Activated naive CD8-positive, alpha-beta T cell treated with anti-CD3 and anti-CD28 coated beads for 36 hours (primary cell): ENCODE measurements at regions not wholly inside any gene's neighbourhood (a gene's known extent, or its start where the extent isn't known, plus 50 kb on each side); places are given as distances from the start of the nearest gene placed in this dataset.

ENCODE experiments used
- DNase-seq: peaks from one replicate; pipeline ENCODE4 v3.0.0; 2021
- H3K27ac Mint-ChIP-seq: one replicate; pipeline ENCODE4 v1.8.0; 2022; ENCODE audit warnings: mild to moderate bottlenecking, moderate library complexity, mixed read lengths
- H3K27me3 Mint-ChIP-seq: one replicate; pipeline ENCODE4 v1.8.0; 2022; ENCODE audit warnings: mild to moderate bottlenecking, mixed read lengths
- H3K36me3 Mint-ChIP-seq: one replicate; pipeline ENCODE4 v1.8.0; 2021; ENCODE audit warnings: mild to moderate bottlenecking, mixed read lengths
- H3K4me1 Mint-ChIP-seq: one replicate; pipeline ENCODE4 v1.8.0; 2021; ENCODE audit warnings: mixed read lengths
- H3K4me3 Mint-ChIP-seq: one replicate; pipeline ENCODE4 v1.8.0; 2022; ENCODE audit warnings: mild to moderate bottlenecking, moderate library complexity, mixed read lengths
- H3K9me3 Mint-ChIP-seq: one replicate; pipeline ENCODE4 v1.8.0; 2022; ENCODE audit warnings: mixed read lengths

GRCh38 chr10:71141528-71141927, 70.8 kb upstream of the UNC5B start:
- Mint-ChIP-seq H3K4me1 (no peaks in the 10 kb centered on the region), H3K9me3 (no peaks in the 10 kb centered on the region), H3K27me3 (peaks cover 7% of the 10 kb centered on the region), H3K36me3 (no peaks in the 10 kb centered on the region), H3K4me3 (no peak overlapping the region), H3K27ac (no peak overlapping the region)
- DNase-seq = no peak

GRCh38 chr10:71143170-71143569, 69.2 kb upstream of the UNC5B start:
- no peaks in the 10 kb centered on the region for H3K4me1 Mint-ChIP-seq
- no peak overlapping the region for H3K4me3 Mint-ChIP-seq
- H3K27ac Mint-ChIP-seq = no peak overlapping the region
- no peak for DNase-seq
- H3K9me3 Mint-ChIP-seq = no peaks in the 10 kb centered on the region
- no peaks in the 10 kb centered on the region for H3K36me3 Mint-ChIP-seq
- peaks cover 5% of the 10 kb centered on the region for H3K27me3 Mint-ChIP-seq

DNA sequence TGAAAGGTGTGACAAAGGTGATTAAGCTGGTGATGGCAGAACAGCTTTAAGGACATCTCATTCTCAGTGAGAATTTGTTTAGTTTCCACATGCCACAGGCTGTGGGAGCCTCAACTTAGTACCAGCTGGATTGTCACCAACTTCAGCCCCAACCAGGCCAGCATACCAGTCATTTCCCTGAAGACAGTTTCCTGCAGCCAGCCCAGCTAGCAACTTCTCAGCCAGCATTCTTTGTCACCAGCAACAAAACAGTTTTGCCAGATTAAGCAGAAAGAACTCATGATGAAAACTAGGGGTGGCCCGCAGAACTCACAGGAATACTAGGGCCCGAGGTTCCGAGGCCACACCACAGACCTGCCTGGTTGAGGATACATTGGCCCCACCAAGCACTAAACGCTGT, 68.8 kb upstream of the UNC5B start:
- Mint-ChIP-seq H3K9me3 (no peaks in the 10 kb centered on the region), H3K4me1 (no peaks in the 10 kb centered on the region), H3K36me3 (no peaks in the 10 kb centered on the region), H3K27ac (no peak overlapping the region), H3K27me3 (peaks cover 5% of the 10 kb centered on the region), H3K4me3 (no peak overlapping the region)
- DNase-seq = no peak

- no peak overlapping the region for H3K27ac Mint-ChIP-seq
- no peaks in the 10 kb centered on the region for H3K27me3 Mint-ChIP-seq
- no peak overlapping the region for H3K4me3 Mint-ChIP-seq
- H3K4me1 Mint-ChIP-seq = no peaks in the 10 kb centered on the region
- H3K36me3 Mint-ChIP-seq = no peaks in the 10 kb centered on the region
- no peak for DNase-seq
- no peaks in the 10 kb centered on the region for H3K9me3 Mint-ChIP-seq
Observed at GRCh38 chr10:71144824-71145223, 67.5 kb upstream of the UNC5B start.

DNA sequence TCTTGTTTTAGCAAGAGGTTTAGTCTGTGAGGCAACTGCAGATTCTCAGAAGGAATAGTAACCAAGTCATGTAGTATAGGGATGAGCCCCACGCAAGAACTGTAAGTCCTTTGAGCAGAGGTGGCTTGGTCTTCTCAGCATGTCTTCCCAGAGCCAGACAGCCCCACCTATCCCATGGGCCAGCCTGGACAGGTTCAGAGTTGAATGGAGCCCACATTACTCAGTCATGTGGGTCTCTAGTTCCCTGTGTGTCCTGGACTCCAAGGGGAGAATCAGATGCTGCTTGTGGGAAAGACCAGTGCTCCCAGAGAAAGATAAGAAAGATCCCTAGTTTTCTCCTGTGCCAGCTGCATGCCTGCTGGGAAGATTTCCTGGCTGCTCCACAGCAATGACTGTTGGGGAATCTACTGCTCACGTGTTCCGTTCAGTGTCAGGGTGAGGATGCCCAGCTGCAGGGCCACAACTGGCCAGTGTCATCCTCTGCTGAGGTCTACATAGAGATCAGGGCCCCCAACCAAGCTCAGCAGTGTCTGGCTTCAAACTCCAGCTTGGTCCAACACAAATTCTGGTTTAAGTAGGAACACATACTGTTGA, 66.9 kb upstream of the UNC5B start:
- H3K27ac Mint-ChIP-seq = no peak overlapping the region
- H3K27me3 Mint-ChIP-seq = no peaks in the 10 kb centered on the region
- no peaks in the 10 kb centered on the region for H3K36me3 Mint-ChIP-seq
- no peak overlapping the region for H3K4me3 Mint-ChIP-seq
- no peaks in the 10 kb centered on the region for H3K4me1 Mint-ChIP-seq
- no peaks in the 10 kb centered on the region for H3K9me3 Mint-ChIP-seq
- DNase-seq = no peak

GRCh38 chr10:71150796-71151195, 61.6 kb upstream of the UNC5B start:
- no peak for DNase-seq
- H3K4me1 Mint-ChIP-seq = no peaks in the 10 kb centered on the region
- H3K4me3 Mint-ChIP-seq = no peak overlapping the region
- no peak overlapping the region for H3K27ac Mint-ChIP-seq
- H3K36me3 Mint-ChIP-seq = no peaks in the 10 kb centered on the region
- no peaks in the 10 kb centered on the region for H3K27me3 Mint-ChIP-seq
- no peaks in the 10 kb centered on the region for H3K9me3 Mint-ChIP-seq

- Mint-ChIP-seq H3K4me1 (no peaks in the 10 kb centered on the region), H3K27ac (no peak overlapping the region), H3K27me3 (no peaks in the 10 kb centered on the region), H3K4me3 (no peak overlapping the region), H3K9me3 (no peaks in the 10 kb centered on the region), H3K36me3 (no peaks in the 10 kb centered on the region)
- no peak for DNase-seq
Observed at GRCh38 chr10:71152043-71152442, 60.3 kb upstream of the UNC5B start.

GRCh38 chr10:71156436-71156835, 55.9 kb upstream of the UNC5B start:
- no peak for DNase-seq
- Mint-ChIP-seq H3K27ac (no peak overlapping the region), H3K36me3 (no peaks in the 10 kb centered on the region), H3K4me3 (no peak overlapping the region), H3K9me3 (no peaks in the 10 kb centered on the region), H3K4me1 (peaks cover 5% of the 10 kb centered on the region), H3K27me3 (no peaks in the 10 kb centered on the region)

DNA sequence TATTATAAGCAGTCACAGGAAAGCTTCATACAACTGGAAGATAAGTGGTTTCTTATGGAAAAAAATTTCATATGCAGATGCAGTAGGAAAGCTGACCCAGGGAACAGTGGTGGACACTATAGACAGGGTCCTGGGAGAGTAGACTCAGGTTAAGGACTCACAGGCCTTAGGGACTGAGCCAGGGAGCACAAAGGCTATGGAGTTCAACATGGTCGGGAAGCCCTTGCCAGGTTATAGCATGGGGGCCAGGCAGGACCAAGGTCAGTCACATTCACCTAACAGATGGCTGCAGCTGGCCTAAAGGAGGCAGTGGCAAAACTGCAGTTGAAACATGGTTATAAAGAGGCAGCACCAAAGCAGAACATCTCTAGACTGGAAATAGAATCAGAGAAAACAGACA, 54.9 kb upstream of the UNC5B start:
- Mint-ChIP-seq H3K9me3 (no peaks in the 10 kb centered on the region), H3K36me3 (no peaks in the 10 kb centered on the region), H3K27me3 (no peaks in the 10 kb centered on the region), H3K27ac (no peak overlapping the region), H3K4me3 (no peak overlapping the region), H3K4me1 (peaks cover 9% of the 10 kb centered on the region)
- no peak for DNase-seq

- no peak for DNase-seq
- Mint-ChIP-seq H3K9me3 (no peaks in the 10 kb centered on the region), H3K4me1 (peaks cover 9% of the 10 kb centered on the region), H3K4me3 (no peak overlapping the region), H3K27me3 (no peaks in the 10 kb centered on the region), H3K36me3 (no peaks in the 10 kb centered on the region), H3K27ac (no peak overlapping the region)
Observed at GRCh38 chr10:71158251-71158650, 54.1 kb upstream of the UNC5B start.

DNA sequence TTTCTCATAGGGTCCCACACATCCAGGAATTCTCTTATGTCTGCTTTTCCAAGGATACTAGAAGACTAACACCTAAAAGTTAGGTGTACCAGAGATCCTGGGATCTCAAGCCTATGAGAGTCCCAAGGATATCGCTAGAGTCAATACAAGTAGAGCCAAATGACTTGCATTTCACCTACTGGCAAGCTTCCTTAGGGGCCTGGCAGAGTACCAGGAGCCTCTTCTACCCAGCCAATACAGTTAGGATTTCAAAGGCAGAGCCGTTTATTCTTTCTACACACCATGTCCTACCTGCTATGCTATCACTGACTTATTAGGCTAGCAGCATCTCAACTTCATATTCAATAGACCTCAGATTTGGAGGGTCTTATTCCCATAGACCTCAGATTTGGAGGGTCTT, 53.5 kb upstream of the UNC5B start:
- no peak overlapping the region for H3K4me3 Mint-ChIP-seq
- H3K27me3 Mint-ChIP-seq = no peaks in the 10 kb centered on the region
- no peaks in the 10 kb centered on the region for H3K36me3 Mint-ChIP-seq
- DNase-seq = no peak
- no peaks in the 10 kb centered on the region for H3K9me3 Mint-ChIP-seq
- peaks cover 9% of the 10 kb centered on the region for H3K4me1 Mint-ChIP-seq
- no peak overlapping the region for H3K27ac Mint-ChIP-seq

- H3K36me3 Mint-ChIP-seq = no peaks in the 10 kb centered on the region
- H3K27ac Mint-ChIP-seq = no peak overlapping the region
- no peaks in the 10 kb centered on the region for H3K27me3 Mint-ChIP-seq
- H3K4me3 Mint-ChIP-seq = no peak overlapping the region
- DNase-seq = no peak
- H3K4me1 Mint-ChIP-seq = peaks cover 9% of the 10 kb centered on the region
- no peaks in the 10 kb centered on the region for H3K9me3 Mint-ChIP-seq
Observed at GRCh38 chr10:71159892-71160291, 52.5 kb upstream of the UNC5B start.

GRCh38 chr10:71161425-71161824, 50.9 kb upstream of the UNC5B start:
- Mint-ChIP-seq H3K27ac (no peak overlapping the region), H3K4me3 (no peak overlapping the region), H3K4me1 (peaks cover 9% of the 10 kb centered on the region), H3K27me3 (no peaks in the 10 kb centered on the region), H3K9me3 (no peaks in the 10 kb centered on the region), H3K36me3 (no peaks in the 10 kb centered on the region)
- no peak for DNase-seq
